ENCODE measurements at regions not wholly inside any gene's neighbourhood (a gene's known extent, or its start where the extent isn't known, plus 50 kb on each side); places are given as distances from the start of the nearest gene placed in this dataset.

DNA sequence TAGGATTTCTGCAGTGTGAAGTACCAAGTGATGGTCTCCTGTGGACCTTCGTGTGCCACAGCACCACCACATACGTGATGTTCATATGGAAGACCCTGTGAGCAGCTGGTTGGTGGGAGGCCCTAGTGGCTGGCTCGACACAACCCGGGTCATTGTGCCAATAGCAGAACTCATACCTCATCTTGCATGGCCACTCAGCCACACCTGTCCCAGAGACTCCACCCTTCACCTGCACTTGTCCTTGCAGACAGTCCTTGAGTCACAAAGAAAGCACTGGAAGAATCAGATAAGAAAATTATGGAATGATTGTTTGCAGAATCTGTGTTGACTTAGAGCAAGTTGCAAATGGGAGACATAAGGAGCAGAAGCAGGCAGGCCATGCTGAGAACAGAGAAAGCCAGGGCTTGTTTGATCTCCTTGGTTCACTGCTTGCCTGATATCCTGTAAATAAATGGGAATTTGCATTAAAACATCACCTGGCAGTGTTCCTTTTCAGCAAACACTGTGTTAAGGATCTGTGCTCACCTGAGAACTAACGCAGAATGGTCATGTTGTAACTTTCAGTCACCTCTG, 307.7 kb downstream of the SIPA1L2 start:
- H3K27me3 ChIP-seq (replicated peaks in 1 of 7), result no peaks in the 10 kb centered on the region

DNA sequence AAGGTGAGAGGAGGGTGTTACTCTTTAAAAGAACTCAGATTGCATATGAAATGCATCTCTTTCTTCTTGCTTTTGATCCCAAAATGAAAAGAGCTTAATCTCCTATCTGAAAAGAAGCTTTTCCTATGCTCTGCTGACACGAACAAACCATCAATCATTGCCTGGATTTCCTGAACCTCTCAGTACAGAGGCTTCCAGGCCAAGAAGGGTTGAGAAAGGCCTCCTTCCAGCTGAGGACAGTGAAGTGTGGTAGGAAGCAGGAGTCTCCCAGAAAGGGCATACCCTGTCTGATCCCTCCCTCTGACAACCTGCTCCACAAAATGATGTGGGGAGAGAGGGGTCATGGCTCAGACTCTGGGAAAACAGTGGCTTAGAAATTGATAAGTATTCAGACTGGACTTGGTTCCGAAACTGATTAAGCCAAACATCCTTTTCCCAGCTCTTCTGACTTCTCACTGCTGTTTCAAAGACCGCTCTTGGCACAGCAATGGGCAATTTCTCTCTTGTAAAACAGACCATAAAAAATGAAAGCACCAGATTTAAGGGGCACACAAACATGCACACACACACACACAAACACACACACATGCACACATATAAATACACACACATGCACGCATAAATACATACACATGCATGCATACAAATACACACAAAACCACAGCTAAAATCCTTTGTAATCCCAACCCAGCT, 310.3 kb downstream of the SIPA1L2 start:
- H3K36me3 ChIP-seq, result no peaks in the 10 kb centered on the region
- 42 to 78% (median 50%) methylated on average over 4 of the region's 4 CpGs for WGBS, 5 donors
- H3K9me3 ChIP-seq, result peaks cover 0 to 5% (median 0%) of the 10 kb centered on the region in 8 donors
- H3K4me1 ChIP-seq, result no peaks in the 10 kb centered on the region
- no peak overlapping the region for H3K27ac ChIP-seq
- intact Hi-C loops (cut with DNase I; ENCODE audit: low total_unique reads), result no loop called here
- TF ChIP-seq POLR2AphosphoS5 (IDR thresholded peaks at IDR 0.05) (no peak), POLR2A (IDR thresholded peaks at IDR 0.05) (no peak)
- TF ChIP-seq, protein P1, sequence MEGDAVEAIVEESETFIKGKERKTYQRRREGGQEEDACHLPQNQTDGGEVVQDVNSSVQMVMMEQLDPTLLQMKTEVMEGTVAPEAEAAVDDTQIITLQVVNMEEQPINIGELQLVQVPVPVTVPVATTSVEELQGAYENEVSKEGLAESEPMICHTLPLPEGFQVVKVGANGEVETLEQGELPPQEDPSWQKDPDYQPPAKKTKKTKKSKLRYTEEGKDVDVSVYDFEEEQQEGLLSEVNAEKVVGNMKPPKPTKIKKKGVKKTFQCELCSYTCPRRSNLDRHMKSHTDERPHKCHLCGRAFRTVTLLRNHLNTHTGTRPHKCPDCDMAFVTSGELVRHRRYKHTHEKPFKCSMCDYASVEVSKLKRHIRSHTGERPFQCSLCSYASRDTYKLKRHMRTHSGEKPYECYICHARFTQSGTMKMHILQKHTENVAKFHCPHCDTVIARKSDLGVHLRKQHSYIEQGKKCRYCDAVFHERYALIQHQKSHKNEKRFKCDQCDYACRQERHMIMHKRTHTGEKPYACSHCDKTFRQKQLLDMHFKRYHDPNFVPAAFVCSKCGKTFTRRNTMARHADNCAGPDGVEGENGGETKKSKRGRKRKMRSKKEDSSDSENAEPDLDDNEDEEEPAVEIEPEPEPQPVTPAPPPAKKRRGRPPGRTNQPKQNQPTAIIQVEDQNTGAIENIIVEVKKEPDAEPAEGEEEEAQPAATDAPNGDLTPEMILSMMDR (IDR thresholded peaks at IDR 0.05 in 8 of 11, conservative IDR thresholded peaks at IDR 0.05 in 3 of 11), result no peak
- no peaks in the 10 kb centered on the region for H3K27me3 ChIP-seq (replicated peaks in 1 of 7)
- DNase-seq, result no peak
- no peak overlapping the region for H3K4me3 ChIP-seq

More for the DNA sequence above, 307.7 kb downstream of the SIPA1L2 start:
- TF ChIP-seq POLR2A (IDR thresholded peaks at IDR 0.05) (no peak), POLR2AphosphoS5 (IDR thresholded peaks at IDR 0.05) (no peak)
- TF ChIP-seq, protein P1 (IDR thresholded peaks at IDR 0.05 in 8 of 11, conservative IDR thresholded peaks at IDR 0.05 in 3 of 11), result no peak
- no peak for DNase-seq
- Histone ChIP-seq H3K9me3 (peaks cover 0 to 5% (median 0%) of the 10 kb centered on the region in 8 donors), H3K36me3 (no peaks in the 10 kb centered on the region), H3K4me3 (no peak overlapping the region), H3K4me1 (no peaks in the 10 kb centered on the region), H3K27ac (no peak overlapping the region)
- WGBS, 5 donors, result 79 to 92% (median 88%) methylated on average over 5 of the region's 5 CpGs
- intact Hi-C loops (cut with DNase I; ENCODE audit: low total_unique reads), result no loop called here

DNA sequence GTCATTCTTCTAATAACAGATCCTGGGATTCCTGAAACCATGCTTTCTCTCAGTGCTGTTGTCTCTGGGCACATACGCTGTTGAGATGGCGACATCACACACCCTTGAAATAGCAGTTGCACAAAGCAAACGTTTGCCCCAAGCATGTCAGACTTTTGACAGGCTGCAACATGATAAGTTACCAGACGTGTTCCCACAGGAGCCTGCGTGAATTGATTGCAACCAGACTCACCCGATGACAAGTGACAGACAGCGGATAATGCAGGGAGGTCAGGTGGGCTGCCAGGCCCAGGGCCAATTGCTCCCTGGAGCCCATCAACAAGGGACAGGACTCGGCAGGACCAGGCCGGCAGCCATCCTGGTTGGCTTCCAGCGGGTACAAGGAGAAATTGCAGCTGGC, 310.9 kb downstream of the SIPA1L2 start:
- TF ChIP-seq POLR2A (IDR thresholded peaks at IDR 0.05) (no peak), POLR2AphosphoS5 (IDR thresholded peaks at IDR 0.05) (no peak)
- TF ChIP-seq, protein P1 (IDR thresholded peaks at IDR 0.05 in 8 of 11, conservative IDR thresholded peaks at IDR 0.05 in 3 of 11), result no peak
- no peak overlapping the region for H3K4me3 ChIP-seq
- H3K36me3 ChIP-seq, result no peaks in the 10 kb centered on the region
- H3K4me1 ChIP-seq, result no peaks in the 10 kb centered on the region
- intact Hi-C loops (cut with DNase I; ENCODE audit: low total_unique reads), result no loop called here
- DNase-seq, result no peak
- no peak overlapping the region for H3K27ac ChIP-seq
- no peaks in the 10 kb centered on the region for H3K27me3 ChIP-seq (replicated peaks in 1 of 7)
- 73 to 85% (median 79%) methylated on average over 10 of the region's 10 CpGs for WGBS, 5 donors
- H3K9me3 ChIP-seq, result peaks cover 0 to 8% (median 0%) of the 10 kb centered on the region in 8 donors

DNA sequence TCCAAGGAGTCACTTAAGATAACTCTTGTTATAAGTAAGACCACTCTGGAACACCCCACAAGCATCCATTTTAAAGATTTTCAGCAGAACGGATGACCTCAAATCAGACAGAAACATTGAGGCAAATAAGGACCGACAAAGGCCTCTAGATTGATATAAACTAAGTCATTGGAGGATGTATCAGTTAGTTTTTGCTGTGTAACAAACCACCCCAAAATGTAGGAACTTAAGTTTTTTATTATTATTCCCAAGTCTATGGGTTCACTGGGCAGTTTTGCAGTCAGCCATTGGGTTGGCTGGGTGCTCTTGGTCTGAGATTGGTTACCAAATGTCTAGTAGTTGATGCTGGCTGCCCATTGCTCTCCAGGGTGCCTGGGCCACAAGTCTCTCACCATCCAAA, 311.8 kb downstream of the SIPA1L2 start:
- intact Hi-C loops (cut with DNase I; ENCODE audit: low total_unique reads), result no loop called here
- Histone ChIP-seq H3K9me3 (peaks cover 0 to 17% (median 6%) of the 10 kb centered on the region in 8 donors), H3K27me3 (replicated peaks in 1 of 7) (no peaks in the 10 kb centered on the region), H3K27ac (no peak overlapping the region), H3K36me3 (no peaks in the 10 kb centered on the region), H3K4me3 (no peak overlapping the region), H3K4me1 (no peaks in the 10 kb centered on the region)
- TF ChIP-seq POLR2AphosphoS5 (IDR thresholded peaks at IDR 0.05), result no peak
- no peak for TF ChIP-seq POLR2A (IDR thresholded peaks at IDR 0.05)
- TF ChIP-seq, protein P1 (IDR thresholded peaks at IDR 0.05 in 8 of 11, conservative IDR thresholded peaks at IDR 0.05 in 3 of 11), result no peak
- DNase-seq, result no peak
- 88 to 99% (median 94%) methylated on average over 2 of the region's 2 CpGs for WGBS, 5 donors
